GM21447 (cell line): ENCODE measurements at regions not wholly inside any gene's neighbourhood (a gene's known extent, or its start where the extent isn't known, plus 50 kb on each side); places are given as distances from the start of the nearest gene placed in this dataset.
"Not testable (repeated sequence)": the region's sequence is repeated elsewhere in the genome, so short reads cannot be mapped to it uniquely, and the experiment has no call there.

Experiments
- ATAC-seq: cut with Tn5 transposase; IDR thresholded peaks from one replicate; pipeline ENCODE4 v1.9.1; 2021; ENCODE audit not compliant: unreplicated experiment

GRCh38 chr2:3899536-3900155 is 196.3 kb downstream of the DCDC2C start:
- ATAC-seq, result no peak

GRCh38 chr2:3902131-3902530 is 198.8 kb downstream of the DCDC2C start:
- ATAC-seq, result no peak

GRCh38 chr2:3904061-3904460 is 200.7 kb downstream of the DCDC2C start:
- no peak for ATAC-seq

- ATAC-seq, result not testable (repeated sequence)
Measured at GRCh38 chr2:3908498-3908897, 205.1 kb downstream of the DCDC2C start.

GRCh38 chr2:3911882-3912455 is 208.6 kb downstream of the DCDC2C start:
- ATAC-seq, result no peak

- no peak for ATAC-seq
Measured at GRCh38 chr2:3913166-3913565, 209.8 kb downstream of the DCDC2C start.

GRCh38 chr2:3914241-3914640 is 210.9 kb downstream of the DCDC2C start:
- ATAC-seq, result no peak

GRCh38 chr2:3927031-3927430 is 223.7 kb downstream of the DCDC2C start:
- no peak for ATAC-seq

- no peak for ATAC-seq
Measured at GRCh38 chr2:3929374-3929773, 226.0 kb downstream of the DCDC2C start.

- ATAC-seq, result no peak
Measured at GRCh38 chr2:3930246-3930645, 226.9 kb downstream of the DCDC2C start.

GRCh38 chr2:3940661-3941060 is 237.3 kb downstream of the DCDC2C start:
- no peak for ATAC-seq

GRCh38 chr2:3942841-3943240 is 239.5 kb downstream of the DCDC2C start:
- no peak for ATAC-seq

- ATAC-seq, result no peak
Measured at GRCh38 chr2:3944071-3944470, 240.7 kb downstream of the DCDC2C start.

- ATAC-seq, result no peak
Measured at GRCh38 chr2:3944841-3945240, 241.5 kb downstream of the DCDC2C start.

- ATAC-seq, result no peak
Measured at GRCh38 chr2:3948191-3948590, 244.8 kb downstream of the DCDC2C start.

- no peak for ATAC-seq
Measured at GRCh38 chr2:3951131-3951954, 248.0 kb downstream of the DCDC2C start.

- ATAC-seq, result no peak
Measured at GRCh38 chr2:3952866-3953516, 249.6 kb downstream of the DCDC2C start.

- no peak for ATAC-seq
Measured at GRCh38 chr2:3954261-3954660, 250.9 kb downstream of the DCDC2C start.

- no peak for ATAC-seq
Measured at GRCh38 chr2:3956406-3956805, 253.0 kb downstream of the DCDC2C start.

- ATAC-seq, result no peak
Measured at GRCh38 chr2:3956892-3957291, 253.5 kb downstream of the DCDC2C start.

- no peak for ATAC-seq
Measured at GRCh38 chr2:3958465-3958864, 255.1 kb downstream of the DCDC2C start.

GRCh38 chr2:3958969-3959368 is 255.6 kb downstream of the DCDC2C start:
- no peak for ATAC-seq
